Brain microvascular endothelial cell (primary cell): ENCODE measurements at regions not wholly inside any gene's neighbourhood (a gene's known extent, or its start where the extent isn't known, plus 50 kb on each side); places are given as distances from the start of the nearest gene placed in this dataset.

Source experiments
- DNase-seq: peaks from one replicate; pipeline ENCODE4 v3.0.0-alpha.2; 2020
- H3K27ac ChIP-seq: fragments of 250-450 bp; sonication (Bioruptor Pico); 2 replicates; pipeline ENCODE4 v1.5.1; 2020; ENCODE audit warnings: mild to moderate bottlenecking, moderate library complexity
- H3K27me3 ChIP-seq: fragments of 250-450 bp; sonication (Bioruptor Pico); replicated peaks from 2 replicates; pipeline ENCODE4 v1.5.1; 2020; ENCODE audit warnings: mild to moderate bottlenecking
- H3K36me3 ChIP-seq: fragments of 250-450 bp; sonication (Bioruptor Pico); replicated peaks from 2 replicates; pipeline ENCODE4 v1.5.1; 2020; ENCODE audit warnings: mild to moderate bottlenecking
- H3K4me3 ChIP-seq: 2 replicates; pipeline ENCODE4 v1.5.1; 2011; ENCODE audit warnings: low read depth, mild to moderate bottlenecking, control low read depth, low read length, moderate library complexity
- in situ Hi-C: cut with HindIII; loops from 2 replicates; pipeline ENCODE4 v1.10.0; 2017; ENCODE audit warnings: low sequenced_read_pairs, low pct_ligation_motif_present
- TF ChIP-seq, protein P1 (sequence below): IDR thresholded peaks from 2 replicates; pipeline ENCODE4 v1.5.1; 2011; ENCODE audit warnings: low read depth, mild to moderate bottlenecking, moderate library complexity, low read length, control low read depth, inconsistent platforms; ENCODE audit errors: missing control alignments

- in situ Hi-C loops, result no loop called here
- no peak for DNase-seq
- no peak overlapping the region for H3K27ac ChIP-seq
- no peaks in the 10 kb centered on the region for H3K36me3 ChIP-seq
- TF ChIP-seq, protein P1, sequence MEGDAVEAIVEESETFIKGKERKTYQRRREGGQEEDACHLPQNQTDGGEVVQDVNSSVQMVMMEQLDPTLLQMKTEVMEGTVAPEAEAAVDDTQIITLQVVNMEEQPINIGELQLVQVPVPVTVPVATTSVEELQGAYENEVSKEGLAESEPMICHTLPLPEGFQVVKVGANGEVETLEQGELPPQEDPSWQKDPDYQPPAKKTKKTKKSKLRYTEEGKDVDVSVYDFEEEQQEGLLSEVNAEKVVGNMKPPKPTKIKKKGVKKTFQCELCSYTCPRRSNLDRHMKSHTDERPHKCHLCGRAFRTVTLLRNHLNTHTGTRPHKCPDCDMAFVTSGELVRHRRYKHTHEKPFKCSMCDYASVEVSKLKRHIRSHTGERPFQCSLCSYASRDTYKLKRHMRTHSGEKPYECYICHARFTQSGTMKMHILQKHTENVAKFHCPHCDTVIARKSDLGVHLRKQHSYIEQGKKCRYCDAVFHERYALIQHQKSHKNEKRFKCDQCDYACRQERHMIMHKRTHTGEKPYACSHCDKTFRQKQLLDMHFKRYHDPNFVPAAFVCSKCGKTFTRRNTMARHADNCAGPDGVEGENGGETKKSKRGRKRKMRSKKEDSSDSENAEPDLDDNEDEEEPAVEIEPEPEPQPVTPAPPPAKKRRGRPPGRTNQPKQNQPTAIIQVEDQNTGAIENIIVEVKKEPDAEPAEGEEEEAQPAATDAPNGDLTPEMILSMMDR, result no peak
- no peak overlapping the region for H3K4me3 ChIP-seq
- no peaks in the 10 kb centered on the region for H3K27me3 ChIP-seq
These were observed 93.9 kb upstream of the DAB1 start for GRCh38 chr1:57517587-57518374.

DNA sequence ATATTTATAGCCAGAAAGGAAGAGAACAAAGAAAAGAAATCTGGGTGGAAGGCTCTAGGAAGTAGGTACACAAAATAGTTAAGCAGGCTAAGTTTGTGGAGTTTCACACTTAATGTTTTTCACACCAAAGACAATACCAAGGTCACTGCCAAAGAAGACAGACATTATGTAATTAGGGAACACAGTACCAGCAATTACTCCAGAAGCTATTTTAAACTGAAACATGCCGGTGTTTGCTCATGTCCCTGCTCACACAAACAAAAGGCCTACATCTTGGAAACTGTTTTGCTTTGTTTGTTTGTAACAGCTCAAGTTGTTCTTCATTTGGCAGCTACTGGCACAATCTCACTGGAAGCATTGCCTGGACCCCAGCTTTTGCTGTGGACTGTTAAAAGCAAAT lies 88.5 kb upstream of the DAB1 start:
- no peak for DNase-seq
- TF ChIP-seq, protein P1, result no peak
- H3K27me3 ChIP-seq, result no peaks in the 10 kb centered on the region
- in situ Hi-C loops, result no loop called here
- no peak overlapping the region for H3K4me3 ChIP-seq
- no peak overlapping the region for H3K27ac ChIP-seq
- H3K36me3 ChIP-seq, result no peaks in the 10 kb centered on the region

DNA sequence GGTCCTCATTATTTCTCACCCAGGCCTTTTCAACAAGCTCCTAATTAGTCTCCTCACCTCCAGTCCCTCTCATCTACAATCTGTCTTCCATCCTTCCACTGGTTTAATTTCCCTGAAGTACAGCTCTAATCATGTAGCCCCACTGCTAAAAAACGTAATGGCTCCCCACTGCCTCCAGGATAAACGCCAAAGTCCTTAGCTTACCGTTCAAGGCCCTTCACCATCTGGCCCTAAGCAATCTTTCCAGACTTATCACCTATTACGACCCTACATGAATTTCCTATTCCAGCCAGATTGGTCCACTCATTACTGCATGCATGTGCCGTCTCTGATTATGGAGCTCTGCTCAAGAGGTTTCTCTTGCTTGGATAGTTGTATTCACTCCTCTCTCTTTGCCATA lies 83.1 kb upstream of the DAB1 start:
- Histone ChIP-seq H3K4me3 (no peak overlapping the region), H3K36me3 (no peaks in the 10 kb centered on the region), H3K27me3 (no peaks in the 10 kb centered on the region), H3K27ac (no peak overlapping the region)
- in situ Hi-C loops, result no loop called here
- TF ChIP-seq, protein P1, result no peak
- DNase-seq, result no peak

DNA sequence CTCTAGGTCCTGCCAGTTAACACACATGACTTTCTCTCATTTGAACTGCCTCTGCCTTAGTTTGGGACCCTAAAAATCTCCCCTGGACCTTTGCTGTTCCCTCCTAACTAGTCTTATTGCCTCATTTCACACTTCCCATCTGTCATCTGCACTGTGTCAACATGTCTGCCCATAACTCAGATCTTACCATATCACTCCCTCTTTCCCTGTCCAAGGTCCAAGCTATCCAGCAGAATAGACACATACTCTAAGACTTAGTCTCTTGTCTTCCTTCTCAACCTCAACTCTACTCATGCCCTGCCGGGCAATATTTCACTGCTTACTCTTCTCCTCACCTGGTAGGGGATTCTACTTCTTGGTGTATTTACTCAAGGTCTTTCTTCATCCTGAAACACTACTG lies 79.5 kb upstream of the DAB1 start:
- TF ChIP-seq, protein P1, result no peak
- Histone ChIP-seq H3K27me3 (no peaks in the 10 kb centered on the region), H3K27ac (no peak overlapping the region), H3K36me3 (no peaks in the 10 kb centered on the region), H3K4me3 (no peak overlapping the region)
- no peak for DNase-seq
- in situ Hi-C loops, result no loop called here

DNA sequence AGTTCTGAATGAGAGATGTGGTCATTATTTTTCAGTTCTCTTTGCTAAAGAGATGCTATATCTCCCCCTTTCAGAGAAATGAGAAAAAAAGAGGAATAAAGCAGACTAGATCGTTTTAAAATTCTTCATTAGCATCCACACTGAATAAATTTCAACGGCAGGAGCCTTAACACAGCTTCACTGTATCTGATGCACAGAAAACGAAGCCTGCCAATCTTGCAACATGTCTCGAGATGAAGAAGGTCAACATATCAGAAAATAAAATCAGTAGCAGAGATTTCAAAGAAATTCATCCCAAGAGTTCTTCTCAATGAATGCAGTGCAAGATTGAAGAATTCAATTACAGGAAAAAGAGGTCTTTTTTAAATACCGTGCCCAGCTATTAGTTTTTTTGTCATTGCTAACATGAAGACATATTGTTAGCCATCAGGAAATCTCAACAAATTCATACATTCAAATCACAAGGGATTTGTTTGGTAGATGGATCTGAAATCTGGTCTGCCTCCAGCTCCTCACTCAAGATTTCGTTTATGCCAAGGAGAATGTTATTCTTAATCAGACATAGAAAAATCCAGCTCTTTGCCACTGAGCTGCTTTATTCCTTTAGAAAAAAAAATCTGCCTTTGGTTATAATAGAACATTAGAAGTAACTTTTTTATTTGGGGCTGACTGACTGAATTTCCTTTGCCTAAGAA lies 76.4 kb upstream of the DAB1 start:
- Histone ChIP-seq H3K36me3 (no peaks in the 10 kb centered on the region), H3K27me3 (no peaks in the 10 kb centered on the region), H3K27ac (no peak overlapping the region), H3K4me3 (no peak overlapping the region)
- in situ Hi-C loops, result no loop called here
- no peak for DNase-seq
- TF ChIP-seq, protein P1, result no peak
